GM12874 (cell line): ENCODE measurements at regions not wholly inside any gene's neighbourhood (a gene's known extent, or its start where the extent isn't known, plus 50 kb on each side); places are given as distances from the start of the nearest gene placed in this dataset.

ENCODE experiments used
- CTCF ChIP-seq: IDR thresholded peaks from 2 replicates; pipeline ENCODE4 v1.5.1; 2011; ENCODE audit warnings: low read depth, mild to moderate bottlenecking, control low read depth, low read length, moderate library complexity; ENCODE audit not compliant: insufficient read depth

- no peak for TF ChIP-seq CTCF
These were observed 238.1 kb downstream of the OLFM4 start for GRCh38 chr13:53266757-53267156.

- TF ChIP-seq CTCF, result no peak
These were observed 241.0 kb downstream of the OLFM4 start for GRCh38 chr13:53269634-53270033.

GRCh38 chr13:53272873-53273272 is 244.3 kb downstream of the OLFM4 start:
- TF ChIP-seq CTCF, result no peak

- TF ChIP-seq CTCF, result no peak
These were observed 247.7 kb downstream of the OLFM4 start for GRCh38 chr13:53276265-53276664.

GRCh38 chr13:53281677-53282076 is 253.1 kb downstream of the OLFM4 start:
- TF ChIP-seq CTCF, result no peak

GRCh38 chr13:53285896-53286430 is 257.4 kb downstream of the OLFM4 start:
- no peak for TF ChIP-seq CTCF

- TF ChIP-seq CTCF, result no peak
These were observed 269.8 kb downstream of the OLFM4 start for GRCh38 chr13:53298396-53298795.

- TF ChIP-seq CTCF, result no peak
These were observed 272.8 kb downstream of the OLFM4 start for GRCh38 chr13:53301449-53301848.
